ENCODE measurements at regions not wholly inside any gene's neighbourhood (a gene's known extent, or its start where the extent isn't known, plus 50 kb on each side); places are given as distances from the start of the nearest gene placed in this dataset.
"Not testable (repeated sequence)": the region's sequence is repeated elsewhere in the genome, so short reads cannot be mapped to it uniquely, and the experiment has no call there.

DNA sequence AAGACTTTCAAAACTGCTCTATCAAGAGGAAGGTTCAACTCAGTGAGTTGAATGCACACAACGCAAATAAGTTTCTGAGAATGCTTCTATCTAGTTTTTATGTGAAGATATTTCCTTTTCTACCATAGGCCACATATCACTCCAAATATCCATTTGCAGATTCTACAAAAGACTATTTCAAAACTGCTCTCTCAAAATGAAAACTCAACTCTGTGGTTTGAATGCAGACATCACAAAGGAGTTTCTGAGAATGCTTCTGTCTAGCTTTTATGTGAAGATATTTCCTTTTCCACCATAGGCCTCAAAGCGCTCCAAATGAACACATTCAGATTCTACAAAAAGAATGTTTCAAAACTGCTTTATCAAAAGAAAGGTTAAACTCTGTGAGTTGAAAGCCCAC lies 1093.1 kb upstream of the DEFB115 start:
- not testable (repeated sequence) for DNase-seq (ENCODE audit: low read depth in 2 of 2, low spot score in 1 of 2)

DNA sequence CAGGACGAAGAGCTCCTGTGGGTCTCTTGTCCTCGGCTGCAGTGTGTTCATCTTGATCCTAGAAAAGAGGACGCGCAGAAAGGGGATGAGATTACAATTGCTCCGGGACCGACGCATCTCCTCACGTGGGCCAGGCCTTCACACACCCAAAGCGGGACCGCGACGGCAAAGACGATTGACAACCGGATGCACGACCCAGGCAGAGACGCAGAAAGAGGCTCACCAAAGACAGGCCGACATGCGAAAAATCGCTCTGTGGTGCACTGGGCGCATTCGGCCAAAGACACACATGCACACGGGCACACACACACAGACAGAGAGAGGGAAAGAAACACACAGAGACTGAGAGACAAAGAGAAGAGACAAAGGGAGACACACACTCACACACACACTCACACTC lies 1089.9 kb upstream of the DEFB115 start:
- DNase-seq (ENCODE audit: low read depth in 2 of 2, low spot score in 1 of 2) = no peak

DNA sequence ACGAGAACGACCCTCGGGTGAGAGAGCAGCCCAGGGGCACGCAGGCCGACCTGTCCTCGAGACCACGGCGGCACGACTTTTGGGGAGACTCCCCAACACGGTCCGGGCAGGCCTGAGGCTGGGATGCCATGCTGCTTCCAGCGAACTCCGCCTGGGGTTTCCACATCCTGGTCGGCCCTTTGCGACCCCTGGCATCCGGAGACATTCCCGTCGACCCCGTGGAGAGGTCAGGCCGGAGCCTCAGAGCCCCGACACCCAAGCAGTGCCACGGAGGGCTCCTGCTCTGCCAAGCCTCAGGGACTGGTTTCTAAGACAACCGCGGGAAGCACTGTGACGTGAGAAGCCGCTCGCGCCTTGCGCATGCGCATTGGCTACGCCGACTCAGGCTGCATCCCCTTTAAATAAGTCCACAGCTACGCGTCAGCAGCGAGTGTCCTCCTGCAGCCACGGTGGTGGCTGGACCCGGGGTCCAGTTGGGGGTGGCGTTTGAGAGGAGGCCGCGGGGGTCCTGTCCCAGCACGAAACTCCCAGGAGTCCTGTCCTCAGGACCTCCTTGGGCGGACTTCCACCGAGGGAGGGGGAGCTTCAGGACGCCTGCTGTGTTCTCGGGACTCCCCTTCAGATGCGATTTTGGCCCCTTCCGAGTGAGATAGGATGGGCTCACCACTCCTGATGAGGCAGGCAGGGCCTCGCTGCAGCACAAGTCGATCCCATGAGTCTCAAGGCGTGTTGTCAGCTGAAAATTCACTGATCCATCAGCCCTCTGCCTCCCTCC lies 1089.3 kb upstream of the DEFB115 start:
- peak in 1 of 2 donors; percentile 17 for DNase-seq (ENCODE audit: low read depth in 2 of 2, low spot score in 1 of 2)

DNA sequence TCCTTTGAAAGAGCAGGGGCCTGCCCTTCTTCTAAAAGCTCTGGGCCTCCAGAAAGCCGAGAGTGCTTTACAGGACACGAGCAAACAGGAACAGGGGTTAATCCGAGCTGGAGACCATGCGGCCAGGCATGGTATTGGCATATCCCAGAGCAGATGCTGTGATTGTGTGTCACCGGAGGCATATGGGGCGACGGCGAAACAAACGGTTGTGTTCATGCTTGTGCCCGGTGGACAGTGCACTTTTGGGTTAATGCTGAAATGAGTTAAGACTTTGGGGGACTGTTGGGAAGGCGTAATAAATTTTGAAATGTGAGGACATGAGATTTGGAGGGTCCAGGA lies 1088.7 kb upstream of the DEFB115 start:
- no peak for DNase-seq (ENCODE audit: low read depth in 2 of 2, low spot score in 1 of 2)

DNA sequence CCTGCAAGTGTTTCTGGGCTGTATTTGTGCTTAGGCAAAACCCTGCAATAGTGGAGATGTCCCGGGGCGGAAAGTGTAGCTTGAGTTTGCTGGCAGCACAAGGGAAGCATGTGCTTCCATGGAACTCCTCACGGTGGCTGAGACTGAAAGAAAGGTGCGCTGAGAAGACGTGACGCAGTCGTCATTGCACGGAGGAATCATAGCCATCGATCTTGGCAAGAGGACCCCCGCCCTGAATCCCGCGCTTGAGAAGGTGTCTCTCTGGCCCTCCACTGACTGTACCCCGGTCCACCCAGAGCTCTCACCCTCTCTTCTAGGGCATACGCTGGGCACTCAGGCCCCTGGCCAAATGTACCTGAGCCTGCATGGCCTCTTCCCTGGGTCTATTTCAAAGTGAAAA lies 1081.8 kb upstream of the DEFB115 start:
- DNase-seq (ENCODE audit: low read depth in 2 of 2, low spot score in 1 of 2) = no peak

DNA sequence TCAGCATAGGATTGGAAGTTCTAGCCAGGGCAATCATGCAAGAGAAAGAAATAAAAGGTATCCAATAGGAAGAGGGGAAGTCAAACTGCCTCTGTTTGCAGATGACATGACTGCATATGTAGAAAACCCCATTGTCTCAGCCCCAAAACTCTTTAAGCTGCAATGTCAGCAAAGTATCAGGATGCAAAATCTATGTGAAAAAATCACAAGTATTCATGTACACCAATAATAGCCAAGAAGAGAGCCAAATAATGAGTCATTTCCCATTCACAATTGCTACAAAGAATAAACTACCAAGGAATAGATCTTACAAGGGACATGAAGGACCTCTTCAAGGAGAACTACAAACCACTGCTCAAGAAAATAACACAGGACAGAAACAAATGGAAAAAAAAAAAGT lies 1074.3 kb upstream of the DEFB115 start:
- not testable (repeated sequence) for DNase-seq (ENCODE audit: low read depth in 2 of 2, low spot score in 1 of 2)

DNA sequence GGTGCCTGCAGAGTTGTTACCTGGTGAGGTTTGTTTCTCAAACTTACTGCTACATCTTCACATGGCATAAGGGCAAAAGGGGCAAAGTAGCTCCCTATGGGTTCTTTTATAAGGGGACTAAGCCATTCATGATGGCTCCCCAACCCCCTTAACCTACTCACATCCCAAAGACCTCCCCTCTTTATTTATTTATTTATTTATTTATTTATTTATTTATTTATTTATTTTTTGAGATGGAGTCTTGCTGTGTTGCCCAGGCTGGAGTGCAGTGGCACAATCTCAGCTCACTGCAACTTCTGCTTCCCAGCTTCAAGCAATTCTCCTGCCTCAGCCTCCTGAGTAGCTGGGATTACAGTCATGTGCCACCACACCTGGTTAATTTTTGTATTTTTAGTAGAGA lies 1065.7 kb upstream of the DEFB115 start:
- not testable (repeated sequence) for DNase-seq (ENCODE audit: low read depth in 2 of 2, low spot score in 1 of 2)

DNA sequence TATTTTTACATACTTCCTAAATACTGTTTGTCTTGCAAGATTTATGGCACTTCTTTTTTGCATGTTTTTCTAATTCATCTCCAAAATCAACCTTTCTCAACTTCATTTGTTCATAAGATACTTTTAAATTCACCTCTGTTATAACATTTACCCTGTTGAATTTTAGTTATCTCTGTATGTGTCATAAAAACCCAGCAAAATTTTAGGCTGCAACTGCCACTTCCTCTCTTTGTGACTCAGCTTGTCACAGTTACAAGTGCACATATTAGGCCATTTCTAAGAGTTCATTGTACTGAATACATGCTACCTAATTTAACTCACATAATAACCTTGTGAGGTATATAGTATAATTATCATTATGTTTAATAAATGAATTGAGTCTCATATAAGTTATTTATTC lies 1023.0 kb upstream of the DEFB115 start:
- not testable (repeated sequence) for DNase-seq (ENCODE audit: low read depth in 2 of 2, low spot score in 1 of 2)

DNA sequence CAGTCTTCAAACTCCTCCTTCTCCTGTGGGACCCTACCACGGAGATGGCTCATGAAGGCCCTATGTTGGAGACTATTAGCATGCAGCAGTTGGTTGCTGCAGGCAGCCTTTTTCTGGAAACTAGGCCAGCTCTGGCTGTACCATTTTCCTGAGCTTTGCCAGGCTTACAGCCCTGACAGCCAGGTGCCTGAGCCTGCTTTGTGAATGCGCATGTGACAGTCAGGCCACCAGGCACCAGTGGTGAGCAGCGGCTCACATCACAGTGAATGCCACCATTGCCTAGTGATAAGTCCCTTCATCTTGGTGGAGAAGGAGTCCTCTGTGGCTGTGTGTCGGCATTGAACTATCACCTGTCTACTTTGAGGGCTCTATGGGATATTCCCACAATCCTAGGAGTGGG lies 982.4 kb upstream of the DEFB115 start:
- DNase-seq (ENCODE audit: low read depth in 2 of 2, low spot score in 1 of 2) = not testable (repeated sequence)

DNA sequence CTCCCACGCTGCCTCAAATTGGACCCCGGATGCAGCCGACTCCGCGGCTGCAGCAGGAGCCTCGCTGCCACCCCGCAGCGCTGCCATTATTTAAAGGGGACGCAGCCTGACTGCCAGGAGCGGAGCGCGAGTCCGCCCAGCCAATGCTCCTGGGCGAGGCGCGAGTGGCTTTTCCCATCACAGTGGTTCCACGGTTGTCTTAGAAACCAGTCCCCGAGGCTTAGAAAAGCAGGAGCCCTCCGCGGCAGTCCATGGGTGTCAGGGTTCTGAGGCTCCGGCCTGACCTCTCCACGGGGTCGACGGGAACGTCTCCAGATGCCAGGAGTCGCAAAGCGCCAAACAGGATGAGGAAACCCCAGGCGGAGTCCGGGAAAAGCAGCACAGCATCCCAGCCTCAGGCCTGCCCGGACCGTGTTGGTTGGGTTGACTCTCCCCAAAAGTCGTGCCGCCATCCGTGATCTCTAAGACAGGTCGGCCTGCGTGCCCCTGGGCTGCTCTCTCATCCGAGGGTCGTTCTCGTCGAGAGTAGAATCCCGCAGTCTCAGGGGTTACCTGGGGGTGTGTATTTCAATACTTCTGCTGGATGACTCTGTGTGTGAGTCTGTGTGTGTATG lies 975.8 kb upstream of the DEFB115 start:
- no peak for DNase-seq (ENCODE audit: low read depth in 2 of 2, low spot score in 1 of 2)

DNA sequence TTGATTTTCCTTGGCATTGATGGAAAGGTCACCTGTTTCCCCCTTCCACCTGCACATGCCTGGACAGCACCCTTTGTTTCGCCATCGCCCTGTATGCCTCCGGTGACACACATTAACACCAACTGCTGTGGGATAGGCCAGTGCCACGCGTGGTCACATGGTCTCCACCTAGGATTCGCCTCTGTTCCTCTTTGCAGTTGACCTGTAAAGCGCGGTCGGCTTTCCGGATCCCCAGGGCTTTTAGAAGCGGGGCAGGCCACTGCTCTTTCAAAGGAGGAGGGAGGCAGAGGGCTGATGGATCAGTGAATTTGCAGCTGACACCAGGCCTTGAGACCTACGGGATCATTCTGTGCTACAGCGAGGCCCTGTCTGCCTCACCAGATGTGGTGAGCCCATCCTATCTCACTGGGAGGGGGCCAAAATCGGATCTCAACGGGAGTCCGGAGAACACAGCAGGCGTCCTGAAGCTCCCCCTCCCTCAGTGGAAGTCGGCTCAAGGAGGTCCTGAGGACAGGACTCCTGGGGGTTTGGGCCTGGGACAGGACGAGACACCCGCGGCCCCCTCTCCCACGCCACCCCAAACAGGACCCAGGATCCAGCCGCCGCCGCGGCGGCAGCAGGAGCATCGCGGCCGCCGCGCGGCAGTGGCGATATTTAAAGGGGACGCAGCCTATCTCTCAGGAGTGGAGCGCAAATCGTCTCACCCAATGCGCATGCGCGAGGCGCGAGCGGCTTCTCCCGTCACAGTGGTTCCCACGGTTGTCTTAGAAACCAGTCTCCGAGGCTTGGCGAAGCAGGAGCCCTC lies 973.8 kb upstream of the DEFB115 start:
- peak; percentile 19 to 72 for DNase-seq (ENCODE audit: low read depth in 2 of 2, low spot score in 1 of 2)

DNA sequence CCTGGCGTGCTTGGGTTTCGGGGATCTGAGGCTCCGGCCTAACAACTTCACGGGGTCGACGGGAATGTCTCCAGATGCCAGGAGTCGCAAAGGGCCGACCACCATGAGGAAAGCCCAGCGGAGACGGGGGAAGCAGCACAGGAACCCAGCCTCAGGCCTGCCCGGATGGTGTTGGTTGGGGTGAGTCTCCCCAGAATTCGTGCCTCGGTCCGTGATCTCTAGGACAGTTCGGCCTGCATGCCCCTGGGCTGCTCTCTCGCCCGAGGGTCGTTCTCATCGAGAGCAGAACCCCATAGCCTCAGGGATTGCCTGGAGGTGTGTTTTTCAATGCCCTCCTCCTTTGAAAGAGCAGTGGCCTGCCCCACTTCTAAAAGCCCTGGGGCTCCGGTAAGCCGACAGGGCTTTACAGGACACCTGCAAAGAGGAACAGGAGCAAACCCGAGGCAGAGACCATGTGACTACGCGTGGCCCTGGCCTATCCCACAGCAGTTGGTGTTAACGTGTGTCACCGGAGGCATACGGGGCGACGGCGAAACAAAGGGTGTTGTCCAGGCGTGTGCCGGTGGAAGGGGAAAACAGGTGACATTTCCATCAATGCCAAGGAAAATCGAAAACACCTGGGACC lies 973.1 kb upstream of the DEFB115 start:
- DNase-seq (ENCODE audit: low read depth in 2 of 2, low spot score in 1 of 2) = no peak

DNA sequence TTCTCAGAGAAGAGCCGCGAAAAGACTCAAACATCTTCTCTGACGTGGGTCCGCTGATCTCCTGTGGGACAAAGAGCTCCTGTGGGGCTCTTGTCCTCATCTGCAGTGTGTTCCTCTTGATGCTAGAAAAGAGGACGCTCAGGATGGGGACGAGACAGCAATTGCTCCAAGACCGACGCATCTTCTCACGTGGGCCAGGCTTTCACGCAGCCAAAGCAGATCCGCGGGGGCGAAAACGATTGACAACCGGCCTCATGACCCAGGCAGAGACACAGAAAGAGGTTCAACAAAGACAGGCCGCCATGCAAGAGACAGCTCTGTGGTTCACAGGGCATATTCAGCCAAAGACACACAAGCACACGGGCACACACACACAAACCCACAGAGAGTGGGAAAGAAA lies 971.8 kb upstream of the DEFB115 start:
- no peak for DNase-seq (ENCODE audit: low read depth in 2 of 2, low spot score in 1 of 2)

DNA sequence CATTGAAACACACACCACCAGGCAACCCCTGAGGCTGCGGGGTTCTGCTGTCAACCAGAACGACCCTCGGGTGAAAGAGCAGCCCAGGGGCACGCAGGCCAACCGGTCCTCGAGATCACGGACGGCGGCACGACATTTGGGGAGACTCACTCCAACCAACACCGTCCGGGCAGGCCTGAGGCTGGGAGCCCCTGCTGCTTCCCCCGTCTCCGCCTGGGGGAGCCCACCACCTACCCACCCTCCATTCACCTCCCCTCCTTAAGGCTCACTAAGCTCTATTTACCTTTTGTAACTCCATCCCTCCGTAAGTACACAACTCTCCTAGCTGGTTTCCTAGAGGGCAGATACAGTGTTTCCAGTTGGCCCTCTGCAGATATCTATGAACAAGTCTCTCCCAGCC lies 971.3 kb upstream of the DEFB115 start:
- DNase-seq (ENCODE audit: low read depth in 2 of 2, low spot score in 1 of 2) = no peak

DNA sequence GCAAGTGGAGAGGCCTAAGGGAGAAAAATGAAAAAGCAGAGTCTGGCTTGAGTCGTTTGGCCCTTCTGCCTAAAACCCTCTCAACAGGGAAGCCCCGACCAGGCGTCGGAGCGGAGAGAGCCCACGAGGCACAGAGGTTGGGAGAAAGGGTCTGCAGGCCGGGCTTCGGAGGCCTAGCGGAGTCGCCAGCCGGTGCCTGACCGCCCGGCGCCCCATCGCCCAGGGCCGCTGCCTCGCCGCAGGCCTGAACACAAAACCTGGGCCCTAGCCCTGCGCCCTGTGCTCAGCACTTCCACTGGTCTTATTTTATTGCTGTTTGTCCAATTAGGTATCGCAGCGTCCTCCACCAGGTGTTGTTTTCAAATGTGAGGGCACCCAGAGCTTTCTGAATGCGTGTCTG lies 970.0 kb upstream of the DEFB115 start:
- DNase-seq (ENCODE audit: low read depth in 2 of 2, low spot score in 1 of 2) = not testable (repeated sequence)

DNA sequence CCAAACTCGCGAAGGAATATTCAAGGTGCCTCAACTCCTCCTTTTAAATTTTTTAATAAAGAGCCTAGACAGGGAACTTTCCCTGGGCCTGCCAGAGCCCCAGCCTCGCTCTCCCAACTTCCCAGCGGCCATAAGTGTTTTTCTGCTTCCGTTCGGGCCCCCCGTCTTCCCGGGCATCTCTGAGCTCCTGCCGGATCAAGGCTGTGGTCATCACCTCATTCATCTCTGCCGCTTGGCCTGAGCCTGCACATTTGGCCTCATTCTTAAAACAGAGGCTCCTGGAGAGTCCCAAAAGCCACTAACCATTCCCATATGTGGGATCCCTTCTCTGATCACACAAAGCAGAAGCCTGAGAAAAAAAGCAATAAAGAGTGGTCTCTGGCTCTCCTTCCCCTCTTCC lies 969.1 kb upstream of the DEFB115 start:
- no peak for DNase-seq (ENCODE audit: low read depth in 2 of 2, low spot score in 1 of 2)

DNA sequence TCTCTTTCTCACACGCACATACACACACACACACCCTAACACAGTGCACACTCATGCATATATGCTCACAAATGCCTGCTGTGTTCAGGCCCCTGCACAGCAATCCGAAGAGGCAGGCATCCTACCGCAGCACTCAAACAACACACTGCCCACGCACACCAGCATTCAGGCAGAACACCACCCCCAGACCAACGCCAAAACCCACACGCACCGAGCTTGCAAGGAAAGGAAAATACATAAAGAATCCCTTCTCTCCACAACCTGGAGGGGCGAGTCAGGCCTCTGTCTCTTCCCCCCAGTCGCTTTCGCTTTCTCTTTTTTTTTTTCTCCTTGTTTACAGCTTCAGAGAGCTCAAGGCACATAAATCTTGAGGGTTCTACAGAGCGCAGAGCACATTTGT lies 968.4 kb upstream of the DEFB115 start:
- not testable (repeated sequence) for DNase-seq (ENCODE audit: low read depth in 2 of 2, low spot score in 1 of 2)

DNA sequence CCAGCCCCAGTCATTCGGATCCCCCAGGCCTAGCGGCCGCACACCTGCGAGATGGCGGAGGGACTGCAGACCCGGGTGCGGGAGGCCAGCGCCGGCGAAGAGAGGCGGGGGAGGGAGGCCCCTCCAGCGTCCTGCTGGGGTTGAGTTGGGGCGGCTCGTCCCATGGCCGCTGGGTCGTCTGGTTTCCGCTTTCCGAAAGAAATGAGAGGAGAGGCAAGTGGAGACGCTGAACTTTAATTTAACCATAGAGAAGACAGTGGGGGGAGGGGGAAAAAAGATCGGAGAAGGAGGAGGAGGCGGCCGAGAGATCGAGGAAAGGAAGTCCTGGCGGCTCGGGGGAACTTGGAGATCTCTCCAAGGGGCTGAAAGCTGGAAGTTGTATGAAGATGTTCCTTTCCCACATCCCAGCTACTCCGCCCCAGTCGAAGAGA lies 967.7 kb upstream of the DEFB115 start:
- DNase-seq (ENCODE audit: low read depth in 2 of 2, low spot score in 1 of 2) = not testable (repeated sequence)

DNA sequence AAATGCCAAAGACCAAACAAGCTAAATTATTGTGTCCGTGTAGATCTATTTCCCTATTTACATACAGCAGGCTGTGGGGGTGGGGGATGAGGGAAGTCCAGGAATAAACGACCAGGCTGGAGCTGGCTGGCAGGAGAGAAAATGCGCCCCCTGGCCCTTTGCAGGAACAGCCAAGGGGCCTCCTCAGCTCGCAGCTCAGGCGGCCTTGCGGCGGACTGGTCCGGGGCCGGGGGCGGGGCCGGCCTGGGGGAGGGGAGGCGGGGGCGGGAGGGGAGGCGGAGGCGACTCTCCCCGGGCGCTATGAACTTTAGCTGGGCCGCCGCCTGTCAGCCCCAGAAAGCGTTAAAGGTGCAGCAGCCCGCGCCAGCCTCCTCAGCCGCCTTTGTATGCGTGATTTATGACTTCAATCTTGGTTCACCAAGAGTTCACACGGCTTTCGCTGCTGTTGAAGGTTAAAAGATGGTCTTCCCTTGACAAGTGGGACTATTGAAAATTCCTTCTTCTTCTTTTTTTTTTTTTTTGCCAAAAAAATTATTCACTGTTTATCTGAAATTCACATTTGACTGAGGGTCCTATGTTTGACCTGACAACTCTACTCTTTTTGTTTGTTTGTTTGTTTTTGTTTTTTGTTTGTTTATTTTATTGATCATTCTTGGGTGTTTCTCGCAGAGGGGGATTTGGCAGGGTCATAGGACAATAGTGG lies 967.0 kb upstream of the DEFB115 start:
- DNase-seq (ENCODE audit: low read depth in 2 of 2, low spot score in 1 of 2) = not testable (repeated sequence)

DNA sequence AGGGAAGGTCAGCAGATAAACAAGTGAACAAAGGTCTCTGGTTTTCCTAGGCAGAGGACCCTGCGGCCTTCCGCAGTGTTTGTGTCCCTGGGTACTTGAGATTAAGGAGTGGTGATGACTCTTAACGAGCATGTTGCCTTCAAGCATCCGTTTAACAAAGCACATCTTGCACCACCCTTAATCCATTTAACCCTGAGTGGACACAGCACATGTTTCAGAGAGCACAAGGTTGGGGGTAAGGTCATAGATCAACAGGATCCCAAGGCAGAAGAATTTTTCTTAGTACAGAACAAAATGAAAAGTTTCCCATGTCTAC lies 966.4 kb upstream of the DEFB115 start:
- DNase-seq (ENCODE audit: low read depth in 2 of 2, low spot score in 1 of 2) = not testable (repeated sequence)

DNA sequence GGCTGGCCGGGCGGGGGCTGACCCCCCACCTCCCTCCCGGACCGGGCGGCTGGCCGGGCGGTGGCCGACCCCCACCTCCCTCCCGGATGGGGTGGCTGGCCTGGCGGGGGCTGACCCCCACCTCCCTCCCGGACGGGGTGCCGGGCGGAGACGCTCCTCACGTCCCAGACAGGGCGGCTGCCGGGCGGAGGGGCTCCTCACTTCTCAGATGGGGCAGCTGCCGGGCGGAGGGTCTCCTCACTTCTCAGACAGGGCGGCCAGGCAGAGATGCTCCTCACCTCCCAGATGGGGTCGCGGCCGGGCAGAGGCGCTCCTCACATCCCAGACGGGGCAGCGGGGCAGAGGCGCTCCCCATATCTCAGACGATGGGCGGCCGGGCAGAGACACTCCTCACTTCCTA lies 965.8 kb upstream of the DEFB115 start:
- DNase-seq (ENCODE audit: low read depth in 2 of 2, low spot score in 1 of 2) = not testable (repeated sequence)
